ENCODE measurements at regions not wholly inside any gene's neighbourhood (a gene's known extent, or its start where the extent isn't known, plus 50 kb on each side); places are given as distances from the start of the nearest gene placed in this dataset.

DNA sequence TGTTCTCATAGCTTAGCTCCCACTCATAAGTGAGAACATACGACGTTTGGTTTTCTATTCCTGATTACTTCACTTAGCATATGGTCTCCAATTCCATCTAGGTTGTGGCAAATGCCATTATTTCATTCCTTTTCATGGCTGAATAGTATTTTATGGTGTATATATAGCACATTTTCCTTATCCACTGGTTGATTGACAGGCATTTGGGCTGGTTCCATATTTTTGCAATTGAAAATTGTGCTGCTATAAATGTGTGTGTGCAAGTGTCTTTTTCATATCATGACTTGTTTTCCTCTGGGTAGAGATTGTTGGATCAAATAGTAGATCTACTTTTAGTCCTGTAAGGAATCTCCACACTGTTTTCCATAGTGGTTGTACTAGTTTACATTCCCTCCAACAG, 133.0 kb upstream of the TAB2 start (continued):
- TF ChIP-seq, protein P1, sequence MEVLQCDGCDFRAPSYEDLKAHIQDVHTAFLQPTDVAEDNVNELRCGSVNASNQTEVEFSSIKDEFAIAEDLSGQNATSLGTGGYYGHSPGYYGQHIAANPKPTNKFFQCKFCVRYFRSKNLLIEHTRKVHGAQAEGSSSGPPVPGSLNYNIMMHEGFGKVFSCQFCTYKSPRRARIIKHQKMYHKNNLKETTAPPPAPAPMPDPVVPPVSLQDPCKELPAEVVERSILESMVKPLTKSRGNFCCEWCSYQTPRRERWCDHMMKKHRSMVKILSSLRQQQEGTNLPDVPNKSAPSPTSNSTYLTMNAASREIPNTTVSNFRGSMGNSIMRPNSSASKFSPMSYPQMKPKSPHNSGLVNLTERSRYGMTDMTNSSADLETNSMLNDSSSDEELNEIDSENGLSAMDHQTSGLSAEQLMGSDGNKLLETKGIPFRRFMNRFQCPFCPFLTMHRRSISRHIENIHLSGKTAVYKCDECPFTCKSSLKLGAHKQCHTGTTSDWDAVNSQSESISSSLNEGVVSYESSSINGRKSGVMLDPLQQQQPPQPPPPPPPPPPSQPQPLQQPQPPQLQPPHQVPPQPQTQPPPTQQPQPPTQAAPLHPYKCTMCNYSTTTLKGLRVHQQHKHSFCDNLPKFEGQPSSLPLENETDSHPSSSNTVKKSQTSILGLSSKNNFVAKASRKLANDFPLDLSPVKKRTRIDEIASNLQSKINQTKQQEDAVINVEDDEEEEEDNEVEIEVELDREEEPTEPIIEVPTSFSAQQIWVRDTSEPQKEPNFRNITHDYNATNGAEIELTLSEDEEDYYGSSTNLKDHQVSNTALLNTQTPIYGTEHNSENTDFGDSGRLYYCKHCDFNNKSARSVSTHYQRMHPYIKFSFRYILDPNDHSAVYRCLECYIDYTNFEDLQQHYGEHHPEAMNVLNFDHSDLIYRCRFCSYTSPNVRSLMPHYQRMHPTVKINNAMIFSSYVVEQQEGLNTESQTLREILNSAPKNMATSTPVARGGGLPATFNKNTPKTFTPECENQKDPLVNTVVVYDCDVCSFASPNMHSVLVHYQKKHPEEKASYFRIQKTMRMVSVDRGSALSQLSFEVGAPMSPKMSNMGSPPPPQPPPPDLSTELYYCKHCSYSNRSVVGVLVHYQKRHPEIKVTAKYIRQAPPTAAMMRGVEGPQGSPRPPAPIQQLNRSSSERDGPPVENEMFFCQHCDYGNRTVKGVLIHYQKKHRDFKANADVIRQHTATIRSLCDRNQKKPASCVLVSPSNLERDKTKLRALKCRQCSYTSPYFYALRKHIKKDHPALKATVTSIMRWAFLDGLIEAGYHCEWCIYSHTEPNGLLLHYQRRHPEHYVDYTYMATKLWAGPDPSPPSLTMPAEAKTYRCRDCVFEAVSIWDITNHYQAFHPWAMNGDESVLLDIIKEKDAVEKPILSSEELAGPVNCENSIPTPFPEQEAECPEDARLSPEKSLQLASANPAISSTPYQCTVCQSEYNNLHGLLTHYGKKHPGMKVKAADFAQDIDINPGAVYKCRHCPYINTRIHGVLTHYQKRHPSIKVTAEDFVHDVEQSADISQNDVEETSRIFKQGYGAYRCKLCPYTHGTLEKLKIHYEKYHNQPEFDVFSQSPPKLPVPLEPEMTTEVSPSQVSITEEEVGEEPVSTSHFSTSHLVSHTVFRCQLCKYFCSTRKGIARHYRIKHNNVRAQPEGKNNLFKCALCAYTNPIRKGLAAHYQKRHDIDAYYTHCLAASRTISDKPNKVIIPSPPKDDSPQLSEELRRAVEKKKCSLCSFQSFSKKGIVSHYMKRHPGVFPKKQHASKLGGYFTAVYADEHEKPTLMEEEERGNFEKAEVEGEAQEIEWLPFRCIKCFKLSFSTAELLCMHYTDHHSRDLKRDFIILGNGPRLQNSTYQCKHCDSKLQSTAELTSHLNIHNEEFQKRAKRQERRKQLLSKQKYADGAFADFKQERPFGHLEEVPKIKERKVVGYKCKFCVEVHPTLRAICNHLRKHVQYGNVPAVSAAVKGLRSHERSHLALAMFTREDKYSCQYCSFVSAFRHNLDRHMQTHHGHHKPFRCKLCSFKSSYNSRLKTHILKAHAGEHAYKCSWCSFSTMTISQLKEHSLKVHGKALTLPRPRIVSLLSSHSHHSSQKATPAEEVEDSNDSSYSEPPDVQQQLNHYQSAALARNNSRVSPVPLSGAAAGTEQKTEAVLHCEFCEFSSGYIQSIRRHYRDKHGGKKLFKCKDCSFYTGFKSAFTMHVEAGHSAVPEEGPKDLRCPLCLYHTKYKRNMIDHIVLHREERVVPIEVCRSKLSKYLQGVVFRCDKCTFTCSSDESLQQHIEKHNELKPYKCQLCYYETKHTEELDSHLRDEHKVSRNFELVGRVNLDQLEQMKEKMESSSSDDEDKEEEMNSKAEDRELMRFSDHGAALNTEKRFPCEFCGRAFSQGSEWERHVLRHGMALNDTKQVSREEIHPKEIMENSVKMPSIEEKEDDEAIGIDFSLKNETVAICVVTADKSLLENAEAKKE (CRISPR knock-in tag; IDR thresholded peaks at IDR 0.05) = no peak
- no peak for TF ChIP-seq CREB1 (CRISPR knock-in tag; IDR thresholded peaks at IDR 0.05; ENCODE audit: low read depth)

DNA sequence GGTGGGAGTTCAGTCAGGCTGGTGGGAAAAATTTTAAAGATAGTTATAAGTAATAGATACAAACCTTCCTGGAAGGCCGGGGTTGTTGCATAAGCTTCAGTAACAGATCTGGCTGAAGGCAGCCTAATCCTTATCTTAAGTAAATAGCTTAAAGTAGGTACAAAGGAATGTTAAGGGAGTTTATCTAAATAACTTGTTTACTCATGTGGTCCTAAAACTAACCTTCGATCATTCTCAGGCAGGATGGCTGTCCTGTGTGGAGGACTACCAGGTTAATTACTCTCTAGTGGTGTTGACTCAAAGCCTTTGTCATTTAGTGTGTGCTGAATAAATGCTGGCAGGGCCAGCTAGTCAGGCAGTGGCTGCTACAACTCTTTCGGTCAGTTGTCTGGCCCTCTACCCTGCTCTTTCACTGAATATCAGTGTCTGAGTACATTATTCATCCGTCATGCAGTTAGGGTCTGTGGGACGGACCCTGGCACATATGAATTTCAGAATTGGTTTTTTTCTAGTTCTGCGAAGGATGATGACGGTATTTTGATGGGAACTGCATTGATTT, 131.6 kb upstream of the TAB2 start:
- 0 out of 3 replicates have a peak, but pooled peaks cover 3% of the 10 kb centered on the region for H3K36me3 Mint-ChIP-seq (ENCODE audit: low read depth)
- H3K27ac Mint-ChIP-seq = no peak overlapping the region
- H3K9me2 ChIP-seq (ENCODE audit: insufficient read depth) = no peaks in the 10 kb centered on the region
- H3K4me3 ChIP-seq = no peak overlapping the region
- H3K9me3 Mint-ChIP-seq = peaks cover 3% of the 10 kb centered on the region; the same call in 2 of the 3 replicates
- H3K4me3 Mint-ChIP-seq = no peak overlapping the region
- no peak overlapping the region for H2AFZ ChIP-seq
- no peaks in the 10 kb centered on the region for H4K20me1 ChIP-seq (replicated peaks; ENCODE audit: insufficient read depth)
- H3K4me2 ChIP-seq = no peak overlapping the region
- H3K27me3 Mint-ChIP-seq (ENCODE audit: insufficient read depth, low read depth, poor library complexity) = no peaks in the 10 kb centered on the region
- H3F3A ChIP-seq (replicated peaks; ENCODE audit: low read depth) = no peaks in the 10 kb centered on the region
- H3K27me3 ChIP-seq (ENCODE audit: insufficient read depth) = no peaks in the 10 kb centered on the region
- no peak for DNase-seq (ENCODE audit: low spot score)
- no peak for ATAC-seq
- no peaks in the 10 kb centered on the region for H3K36me3 ChIP-seq (ENCODE audit: insufficient read depth)
- no peak overlapping the region for H3K27ac ChIP-seq (ENCODE audit: low read depth)
- H3K4me1 Mint-ChIP-seq = peaks cover 4% of the 10 kb centered on the region; the same call in 1 of the 3 replicates
- no peaks in the 10 kb centered on the region for H3K79me2 ChIP-seq (replicated peaks; ENCODE audit: insufficient read depth)
- H3K4me1 ChIP-seq (ENCODE audit: insufficient read depth) = no peaks in the 10 kb centered on the region; the same call in 1 of the 2 replicates
- TF ChIP-seq STAT1 (IDR thresholded peaks at IDR 0.05; ENCODE audit: unreplicated experiment) (no peak), EZH2phosphoT487 (IDR thresholded peaks at IDR 0.05; ENCODE audit: unreplicated experiment) (no peak), ZNF331 (CRISPR knock-in tag; IDR thresholded peaks at IDR 0.05; ENCODE audit: low read depth) (no peak), CREB1 (CRISPR knock-in tag; IDR thresholded peaks at IDR 0.05; ENCODE audit: low read depth) (no peak), POLR2AphosphoS5 (IDR thresholded peaks at IDR 0.05; ENCODE audit: low read depth) (no peak)
- TF ChIP-seq, protein P2, sequence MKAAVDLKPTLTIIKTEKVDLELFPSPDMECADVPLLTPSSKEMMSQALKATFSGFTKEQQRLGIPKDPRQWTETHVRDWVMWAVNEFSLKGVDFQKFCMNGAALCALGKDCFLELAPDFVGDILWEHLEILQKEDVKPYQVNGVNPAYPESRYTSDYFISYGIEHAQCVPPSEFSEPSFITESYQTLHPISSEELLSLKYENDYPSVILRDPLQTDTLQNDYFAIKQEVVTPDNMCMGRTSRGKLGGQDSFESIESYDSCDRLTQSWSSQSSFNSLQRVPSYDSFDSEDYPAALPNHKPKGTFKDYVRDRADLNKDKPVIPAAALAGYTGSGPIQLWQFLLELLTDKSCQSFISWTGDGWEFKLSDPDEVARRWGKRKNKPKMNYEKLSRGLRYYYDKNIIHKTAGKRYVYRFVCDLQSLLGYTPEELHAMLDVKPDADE (IDR thresholded peaks at IDR 0.05) = no peak
- TF ChIP-seq, protein P1 (CRISPR knock-in tag; IDR thresholded peaks at IDR 0.05) = no peak
